ENCODE measurements at regions not wholly inside any gene's neighbourhood (a gene's known extent, or its start where the extent isn't known, plus 50 kb on each side); places are given as distances from the start of the nearest gene placed in this dataset.

- ChIA-PET POLR2A (no interaction called here), CTCF (no interaction called here)
These were observed 307.9 kb downstream of the CSNK1G3 start for GRCh38 chr5:123819833-123820232.

GRCh38 chr5:123819386-123819785 lies 307.4 kb downstream of the CSNK1G3 start:
- ChIA-PET POLR2A (no interaction called here), CTCF (no interaction called here)

GRCh38 chr5:123817267-123817666 lies 305.3 kb downstream of the CSNK1G3 start:
- ChIA-PET CTCF (no interaction called here), POLR2A (no interaction called here)

- CTCF ChIA-PET, result no interaction called here
- POLR2A ChIA-PET, result no interaction called here
These were observed 303.0 kb downstream of the CSNK1G3 start for GRCh38 chr5:123814801-123815470.

DNA sequence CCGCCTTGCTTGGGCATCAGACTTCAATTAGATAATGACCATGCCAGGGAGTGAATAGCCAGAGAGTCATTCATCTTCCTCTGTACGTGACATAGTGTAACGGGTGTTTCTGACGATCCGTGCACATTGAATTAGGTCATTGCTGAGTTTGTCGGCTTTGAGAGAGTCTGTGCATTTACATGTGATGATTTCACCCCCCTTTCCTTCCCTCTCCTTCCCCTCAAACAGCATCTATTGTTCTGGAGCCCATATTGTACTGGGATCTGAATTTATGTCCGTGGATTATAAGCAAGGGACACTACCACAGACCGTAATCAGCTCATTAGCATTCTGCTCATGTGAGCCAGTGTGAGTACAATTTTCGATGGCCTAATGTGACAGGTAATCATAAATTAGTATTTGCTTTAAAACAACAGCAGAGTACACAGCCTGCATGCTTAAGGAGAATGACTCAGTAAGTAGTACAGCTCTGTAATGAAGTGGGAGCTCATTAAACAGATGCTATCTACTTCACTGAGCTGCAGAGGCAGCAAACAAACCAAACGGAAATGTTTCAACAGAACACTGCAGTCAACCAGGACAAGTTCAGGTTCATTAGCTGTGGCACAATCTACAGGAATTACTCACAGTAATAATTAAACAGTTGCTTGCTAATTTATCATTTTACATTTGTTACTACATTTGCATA lies 302.1 kb downstream of the CSNK1G3 start:
- POLR2A ChIA-PET, result no interaction called here
- CTCF ChIA-PET, result no interaction called here

DNA sequence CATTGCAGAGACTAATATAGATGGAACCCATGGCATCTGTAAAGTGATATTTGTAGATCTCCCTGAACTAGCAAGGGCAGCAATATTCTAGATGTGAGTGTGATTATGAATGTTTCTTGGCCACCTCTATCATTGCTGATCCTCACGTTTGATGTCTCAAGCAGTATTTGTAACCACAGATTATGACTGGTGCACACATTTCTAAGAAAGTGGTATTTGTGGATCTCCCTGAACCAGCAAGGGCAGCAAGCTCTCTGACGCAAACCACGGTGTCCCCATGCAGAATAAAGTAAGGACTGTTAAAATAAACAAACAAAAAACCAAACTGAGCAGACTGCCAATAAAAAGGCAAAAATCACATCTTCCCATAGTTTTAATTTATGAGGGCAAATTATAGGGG lies 301.3 kb downstream of the CSNK1G3 start:
- CTCF ChIA-PET, result no interaction called here
- POLR2A ChIA-PET, result no interaction called here

GRCh38 chr5:123811831-123812230 lies 299.9 kb downstream of the CSNK1G3 start:
- ChIA-PET CTCF (no interaction called here), POLR2A (no interaction called here)

GRCh38 chr5:123810746-123811340 lies 298.9 kb downstream of the CSNK1G3 start:
- ChIA-PET CTCF (no interaction called here), POLR2A (no interaction called here)

DNA sequence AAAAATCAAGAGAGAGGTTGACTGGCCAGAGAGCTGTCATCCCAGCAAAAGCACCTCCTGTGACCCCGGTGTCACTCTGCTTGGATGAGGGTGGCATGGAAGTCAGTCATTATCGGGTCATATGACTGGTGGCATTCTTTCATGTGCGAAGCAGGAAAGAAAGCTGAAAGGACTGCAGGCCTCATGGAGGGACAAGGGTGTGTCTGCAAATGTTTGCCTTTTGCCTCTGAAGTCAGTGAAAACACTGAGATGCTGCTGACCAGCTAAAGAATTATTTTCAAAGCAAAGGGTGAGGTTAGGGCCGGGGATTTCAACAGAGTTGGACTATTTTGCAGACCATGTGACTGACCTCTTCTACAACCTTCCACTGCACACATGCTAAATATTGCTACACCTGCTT lies 298.3 kb downstream of the CSNK1G3 start:
- CTCF ChIA-PET, result no interaction called here
- POLR2A ChIA-PET, result no interaction called here

DNA sequence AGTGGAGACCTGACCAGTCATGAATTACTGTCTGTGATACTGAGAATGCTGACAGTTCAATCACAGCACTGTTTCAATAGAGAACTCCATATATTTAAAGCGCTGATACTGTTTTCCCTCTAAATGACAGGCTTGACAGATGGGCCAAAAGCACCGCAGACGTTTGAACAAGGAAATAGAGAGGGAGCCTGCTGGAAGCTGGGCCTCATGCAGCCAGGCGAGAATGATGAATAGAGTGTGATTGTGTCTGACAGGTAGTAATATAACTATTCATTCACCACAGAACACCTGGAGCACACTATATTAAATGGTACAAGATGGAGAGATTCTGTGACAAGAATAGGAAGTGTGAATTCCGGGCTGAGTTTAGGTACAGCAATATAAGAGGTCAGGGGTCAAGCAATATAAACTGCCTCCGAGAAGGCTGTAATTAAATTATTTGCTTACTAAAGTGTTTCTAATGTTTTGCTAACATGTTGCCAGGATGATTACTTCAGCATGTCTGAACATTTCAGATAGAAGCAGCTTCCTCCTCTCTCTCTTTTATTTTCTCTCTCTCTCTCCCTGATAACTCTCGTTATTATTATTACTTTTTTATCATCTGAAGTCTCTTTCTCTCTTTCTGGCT lies 297.7 kb downstream of the CSNK1G3 start:
- POLR2A ChIA-PET, result no interaction called here

DNA sequence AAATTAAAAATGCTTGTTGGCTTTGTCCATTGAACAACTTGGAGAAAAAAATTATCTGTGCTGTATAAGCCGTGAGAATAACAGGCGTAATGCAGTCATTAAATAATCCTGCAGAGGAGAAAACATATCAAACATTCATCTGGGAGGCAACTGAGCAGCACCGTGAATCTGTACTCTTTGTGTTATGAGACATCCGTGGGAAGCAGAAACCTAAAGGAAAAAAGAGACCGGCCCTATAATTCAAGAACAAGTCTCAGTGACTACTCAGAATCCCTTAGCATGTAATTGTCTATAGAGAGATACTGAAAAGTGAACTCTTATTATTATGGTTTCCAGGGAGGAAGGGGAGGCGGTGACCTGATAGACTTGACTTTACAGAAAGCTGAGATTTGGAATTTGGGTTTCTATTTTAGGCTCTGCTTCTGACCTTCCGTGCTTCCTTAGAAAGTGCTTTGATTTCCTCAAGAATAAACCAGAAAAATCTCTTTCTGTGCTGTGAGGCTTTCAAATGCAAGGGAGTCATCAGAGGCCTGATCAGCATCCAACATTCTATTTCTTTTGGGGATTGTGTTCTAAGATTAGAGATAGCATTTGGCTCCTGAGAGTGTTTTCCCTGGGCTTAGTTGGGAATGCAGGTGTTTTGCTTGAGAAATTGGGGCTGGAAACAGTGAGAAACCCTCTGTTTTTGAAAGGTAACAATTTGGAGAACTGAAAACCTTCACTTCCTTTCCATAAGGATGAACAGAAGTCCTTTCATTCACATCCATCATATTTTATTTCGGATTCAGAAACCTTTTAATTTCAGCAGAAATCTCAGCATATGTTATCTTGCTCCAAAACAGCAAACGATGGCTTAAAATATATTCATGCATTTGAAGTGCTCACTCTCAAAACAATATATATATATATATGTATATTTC lies 296.7 kb downstream of the CSNK1G3 start:
- POLR2A ChIA-PET, result no interaction called here
- CTCF ChIA-PET, result no interaction called here

More for the DNA sequence above, 297.7 kb downstream of the CSNK1G3 start:
- CTCF ChIA-PET, result no interaction called here

DNA sequence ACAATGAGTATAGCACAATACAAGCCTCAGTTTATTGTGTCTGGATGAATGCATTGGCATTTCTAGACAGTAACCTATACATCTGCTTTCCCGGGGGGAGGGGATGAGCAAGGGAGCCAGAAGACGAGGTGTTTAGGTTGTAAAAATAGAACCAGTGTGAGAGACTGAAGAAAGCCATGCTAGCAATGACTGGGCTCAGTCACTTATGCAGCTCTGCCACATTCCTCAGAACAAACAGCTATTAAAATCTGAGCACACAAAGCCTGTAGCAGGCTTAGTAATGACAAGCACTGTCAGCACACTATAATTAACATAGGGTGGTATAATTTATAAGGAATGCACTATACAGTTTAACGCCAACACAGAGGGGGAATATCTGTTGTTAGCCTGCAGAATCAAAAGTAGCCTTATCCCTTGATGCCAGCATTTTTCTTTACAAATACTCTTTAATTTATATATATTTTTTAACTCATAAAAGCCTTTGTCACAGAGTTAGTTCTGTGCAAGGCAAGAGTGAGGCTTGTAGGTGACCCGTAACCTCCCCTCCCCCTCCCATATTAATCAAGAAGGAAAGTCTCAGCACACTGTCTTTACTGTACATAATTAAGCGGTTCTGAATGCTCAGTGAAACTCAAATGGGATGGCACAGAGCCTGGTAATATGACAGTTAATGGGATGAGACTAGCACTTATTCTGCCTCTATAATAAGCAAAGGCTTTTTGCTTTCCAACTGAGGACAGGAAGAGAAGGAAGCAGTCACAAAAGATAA lies 295.4 kb downstream of the CSNK1G3 start:
- ChIA-PET CTCF (no interaction called here), POLR2A (no interaction called here)

- CTCF ChIA-PET, result no interaction called here
- POLR2A ChIA-PET, result no interaction called here
These were observed 294.7 kb downstream of the CSNK1G3 start for GRCh38 chr5:123806644-123807043.

- CTCF ChIA-PET, result no interaction called here
- POLR2A ChIA-PET, result no interaction called here
These were observed 293.3 kb downstream of the CSNK1G3 start for GRCh38 chr5:123805300-123805699.

GRCh38 chr5:123803359-123803758 lies 291.4 kb downstream of the CSNK1G3 start:
- POLR2A ChIA-PET, result no interaction called here
- CTCF ChIA-PET, result no interaction called here

DNA sequence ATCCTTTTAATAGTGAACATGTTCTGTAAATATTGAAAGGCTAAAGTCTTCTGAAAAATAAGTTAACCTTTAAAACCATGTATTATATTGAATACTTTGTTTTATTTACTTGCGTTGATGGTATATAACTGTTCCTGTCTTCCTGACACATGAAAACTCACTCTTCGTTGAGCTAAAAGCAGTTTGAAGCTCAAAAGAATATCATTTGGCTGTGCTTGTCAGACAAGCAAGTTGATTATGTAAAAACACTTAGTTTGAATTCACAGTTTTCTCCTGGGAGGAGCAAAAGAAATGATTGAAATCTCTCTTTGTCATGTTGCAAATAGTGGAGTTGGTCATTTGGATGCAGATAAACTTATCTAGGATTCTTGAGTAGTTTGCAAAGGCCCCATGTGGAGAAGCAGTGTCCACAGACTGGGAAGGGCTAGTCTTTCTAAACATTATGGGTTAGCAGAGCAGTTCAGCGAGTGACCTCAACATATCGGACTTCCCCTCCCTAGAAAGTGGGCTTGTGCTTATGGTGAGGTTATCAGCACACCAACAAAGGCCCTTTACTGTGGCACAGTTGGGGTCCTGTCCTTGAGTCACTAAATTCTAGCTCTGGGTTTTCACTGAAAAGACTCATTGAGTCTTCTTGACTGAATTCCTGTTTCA lies 290.4 kb downstream of the CSNK1G3 start:
- POLR2A ChIA-PET, result no interaction called here
- CTCF ChIA-PET, result no interaction called here

DNA sequence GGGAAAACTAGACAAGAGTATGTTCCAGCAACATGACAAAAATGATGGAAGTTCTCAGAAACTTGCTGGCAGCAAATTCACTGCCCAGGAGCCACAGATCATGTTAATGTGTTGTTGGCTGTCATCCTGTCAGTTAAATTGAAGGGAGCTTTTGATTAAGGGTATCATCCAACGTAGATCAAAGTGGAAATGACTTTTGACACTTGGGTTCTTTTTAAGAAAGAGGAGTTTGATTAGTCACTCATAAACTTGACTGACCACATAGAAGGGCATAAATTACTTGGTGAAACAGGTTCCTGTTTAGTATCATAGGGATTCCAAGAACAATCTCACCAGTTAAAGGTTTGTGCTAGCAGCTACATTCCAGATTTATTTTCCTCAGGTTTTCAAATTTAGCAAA lies 288.7 kb downstream of the CSNK1G3 start:
- POLR2A ChIA-PET, result no interaction called here
- CTCF ChIA-PET, result no interaction called here

GRCh38 chr5:123795688-123796087 lies 283.7 kb downstream of the CSNK1G3 start:
- ChIA-PET CTCF (no interaction called here), POLR2A (no interaction called here)

GRCh38 chr5:123790226-123790625 lies 278.2 kb downstream of the CSNK1G3 start:
- ChIA-PET POLR2A (no interaction called here), CTCF (no interaction called here)
